OCI-LY1 (cell line): ENCODE measurements at regions not wholly inside any gene's neighbourhood (a gene's known extent, or its start where the extent isn't known, plus 50 kb on each side); places are given as distances from the start of the nearest gene placed in this dataset.

Experiments used
- H2AFZ ChIP-seq: fragments of 200-600 bp; sonication (generic), shearing (Covaris generic); 2 replicates; pipeline ENCODE4 v1.6.0; 2014; ENCODE audit warnings: antibody characterized with exemption, mild to moderate bottlenecking, low read length
- H3F3A ChIP-seq: fragments of 200-600 bp; sonication (generic), shearing (Covaris generic); 2 replicates; pipeline ENCODE4 v1.6.0; 2014; ENCODE audit warnings: mild to moderate bottlenecking, antibody characterized with exemption, low read length, moderate library complexity; ENCODE audit not compliant: insufficient read depth
- H3K27ac ChIP-seq: fragments of 200-600 bp; sonication (generic); 2 replicates; pipeline ENCODE4 v1.5.1; 2014; ENCODE audit warnings: low read length, mixed run types, mild to moderate bottlenecking, low read depth; ENCODE audit not compliant: poor library complexity, severe bottlenecking
- H3K27me3 ChIP-seq: fragments of 200-600 bp; sonication (generic); 2 replicates; pipeline ENCODE4 v1.6.0; 2014; ENCODE audit warnings: antibody characterized with exemption, mild to moderate bottlenecking, low read length, moderate library complexity; ENCODE audit not compliant: insufficient read depth
- H3K36me3 ChIP-seq: fragments of 200-600 bp; sonication (generic); 2 replicates; pipeline ENCODE4 v1.6.1; 2014; ENCODE audit warnings: mild to moderate bottlenecking, antibody characterized with exemption, low read length, moderate library complexity, mixed read lengths; ENCODE audit not compliant: insufficient read depth
- H3K4me1 ChIP-seq: fragments of 200-600 bp; sonication (generic); 2 replicates; pipeline ENCODE4 v1.5.1; 2014; ENCODE audit warnings: mild to moderate bottlenecking, low read length, moderate library complexity; ENCODE audit not compliant: insufficient read depth, severe bottlenecking
- H3K4me2 ChIP-seq: fragments of 200-600 bp; sonication (generic), shearing (Covaris generic); 2 replicates; pipeline ENCODE4 v1.6.1; 2014; ENCODE audit warnings: low read length
- H3K4me3 ChIP-seq: fragments of 200-600 bp; sonication (generic); 2 replicates; pipeline ENCODE4 v1.5.1; 2014; ENCODE audit warnings: low read length, low read depth, mild to moderate bottlenecking, mixed read lengths; ENCODE audit not compliant: poor library complexity, severe bottlenecking
- H3K79me2 ChIP-seq: fragments of 200-600 bp; shearing (Covaris generic); 2 replicates; pipeline ENCODE4 v1.6.1; 2016; ENCODE audit warnings: mixed run types, low read length, mixed read lengths; ENCODE audit not compliant: insufficient read depth
- H3K9ac ChIP-seq: fragments of 200-600 bp; sonication (generic), shearing (Covaris generic); 2 replicates; pipeline ENCODE4 v1.6.1; 2014; ENCODE audit warnings: mild to moderate bottlenecking, low read length, mixed read lengths
- H3K9me2 ChIP-seq: fragments of 200-600 bp; sonication (generic), shearing (Covaris generic); 2 replicates; pipeline ENCODE4 v1.6.1; 2014; ENCODE audit warnings: low read depth, mild to moderate bottlenecking, low read length, mixed read lengths
- H3K9me3 ChIP-seq: fragments of 200-600 bp; shearing (Covaris generic); 2 replicates; pipeline ENCODE4 v1.6.1; 2014; ENCODE audit warnings: low read length, mixed read lengths
- H4K20me1 ChIP-seq: fragments of 200-600 bp; sonication (generic), shearing (Covaris generic); 2 replicates; pipeline ENCODE4 v1.6.0; 2016; ENCODE audit warnings: mild to moderate bottlenecking, low read length; ENCODE audit not compliant: insufficient read depth
- CTCF ChIP-seq: fragments of 200-600 bp; sonication (generic), shearing (Covaris generic); IDR thresholded peaks from 2 replicates; pipeline ENCODE4 v1.5.1; 2017; ENCODE audit warnings: mild to moderate bottlenecking, antibody characterized with exemption, low read length, moderate library complexity, mixed read lengths
- EZH2 ChIP-seq: fragments of 200-600 bp; sonication (generic), shearing (Covaris generic); IDR thresholded peaks from 2 replicates; pipeline ENCODE4 v1.8.0; 2017; ENCODE audit warnings: borderline replicate concordance, mixed run types, mild to moderate bottlenecking, antibody characterized with exemption, low read length, moderate library complexity, mixed read lengths

GRCh38 chrX:144265641-144266040, 381.8 kb downstream of the UBE2NL start:
- Histone ChIP-seq H4K20me1 (no peaks in the 10 kb centered on the region), H3K4me1 (no peaks in the 10 kb centered on the region), H3K79me2 (no peaks in the 10 kb centered on the region), H3F3A (no peaks in the 10 kb centered on the region), H3K27me3 (no peaks in the 10 kb centered on the region), H3K36me3 (no peaks in the 10 kb centered on the region), H3K4me2 (no peak overlapping the region), H3K9ac (no peak overlapping the region), H3K27ac (no peak overlapping the region), H3K9me2 (no peaks in the 10 kb centered on the region), H2AFZ (no peak overlapping the region), H3K9me3 (no peaks in the 10 kb centered on the region), H3K4me3 (no peak overlapping the region)
- TF ChIP-seq CTCF (no peak), EZH2 (no peak)

DNA sequence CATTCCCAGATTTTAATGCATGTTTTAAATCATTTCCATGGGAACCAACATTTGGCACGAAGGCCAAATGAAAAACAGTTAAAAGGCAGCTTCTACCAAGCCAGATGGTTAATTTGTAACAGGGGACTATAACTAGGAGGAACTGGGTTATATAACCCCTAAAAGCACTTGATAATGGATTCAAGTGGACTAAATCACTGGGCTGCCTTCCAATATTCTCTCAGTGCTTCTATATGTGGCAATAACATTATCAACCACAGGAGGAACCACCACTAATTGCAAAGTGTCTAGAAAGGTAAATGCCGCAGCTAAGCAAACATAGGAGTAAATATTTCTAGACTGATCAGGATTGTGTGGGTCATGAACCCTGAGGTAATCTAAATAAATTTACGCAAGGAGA, 391.5 kb downstream of the UBE2NL start:
- Histone ChIP-seq H3K27ac (no peak overlapping the region), H3K79me2 (no peaks in the 10 kb centered on the region), H3K9ac (no peak overlapping the region), H2AFZ (no peak overlapping the region), H3K4me2 (no peak overlapping the region), H3K27me3 (no peaks in the 10 kb centered on the region), H3K4me3 (no peak overlapping the region), H4K20me1 (no peaks in the 10 kb centered on the region), H3K4me1 (no peaks in the 10 kb centered on the region), H3K9me2 (no peaks in the 10 kb centered on the region), H3K9me3 (no peaks in the 10 kb centered on the region), H3F3A (no peaks in the 10 kb centered on the region), H3K36me3 (no peaks in the 10 kb centered on the region)
- TF ChIP-seq CTCF: no peak
- no peak for TF ChIP-seq EZH2

DNA sequence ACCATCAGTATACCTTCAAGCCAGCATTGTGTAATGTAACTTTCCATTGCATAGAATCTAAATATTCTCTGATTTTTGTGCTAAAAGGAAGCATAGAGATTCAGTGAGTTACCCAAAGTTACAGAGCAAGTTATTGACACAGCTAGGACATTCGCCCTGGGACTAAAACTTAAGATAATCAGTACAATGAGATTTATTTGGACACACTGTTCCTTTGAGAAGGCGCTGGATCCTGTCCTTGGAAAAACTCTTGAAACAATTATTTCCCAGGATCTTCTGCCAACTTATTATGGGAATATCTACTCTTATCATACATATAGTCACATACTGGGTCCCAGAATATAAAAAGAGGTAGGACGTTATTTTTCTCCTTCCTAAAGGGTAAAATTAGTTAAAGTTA, 392.0 kb downstream of the UBE2NL start:
- H2AFZ ChIP-seq: no peak overlapping the region
- H3K9me2 ChIP-seq: no peaks in the 10 kb centered on the region
- no peaks in the 10 kb centered on the region for H3K79me2 ChIP-seq
- H3F3A ChIP-seq: no peaks in the 10 kb centered on the region
- no peaks in the 10 kb centered on the region for H3K36me3 ChIP-seq
- no peaks in the 10 kb centered on the region for H4K20me1 ChIP-seq
- H3K27me3 ChIP-seq: no peaks in the 10 kb centered on the region
- no peak for TF ChIP-seq CTCF
- TF ChIP-seq EZH2: no peak
- no peaks in the 10 kb centered on the region for H3K4me1 ChIP-seq
- no peak overlapping the region for H3K4me3 ChIP-seq
- H3K9ac ChIP-seq: no peak overlapping the region
- H3K9me3 ChIP-seq: no peaks in the 10 kb centered on the region
- no peak overlapping the region for H3K4me2 ChIP-seq
- no peak overlapping the region for H3K27ac ChIP-seq
